Pons (tissue), 1 donor: ENCODE measurements at regions not wholly inside any gene's neighbourhood (a gene's known extent, or its start where the extent isn't known, plus 50 kb on each side); places are given as distances from the start of the nearest gene placed in this dataset.

Source experiments
- DNase-seq: peaks from one replicate; pipeline ENCODE4 v3.0.0-alpha.2; 2016; ENCODE audit warnings: low spot score

- DNase-seq = no peak
Observed at GRCh38 chr1:209509039-209509438, 74.5 kb upstream of the CAMK1G start.

GRCh38 chr1:209510063-209510462, 73.5 kb upstream of the CAMK1G start:
- DNase-seq = no peak

- DNase-seq = no peak
Observed at GRCh38 chr1:209511169-209511568, 72.3 kb upstream of the CAMK1G start.

- no peak for DNase-seq
Observed at GRCh38 chr1:209512821-209513220, 70.7 kb upstream of the CAMK1G start.

DNA sequence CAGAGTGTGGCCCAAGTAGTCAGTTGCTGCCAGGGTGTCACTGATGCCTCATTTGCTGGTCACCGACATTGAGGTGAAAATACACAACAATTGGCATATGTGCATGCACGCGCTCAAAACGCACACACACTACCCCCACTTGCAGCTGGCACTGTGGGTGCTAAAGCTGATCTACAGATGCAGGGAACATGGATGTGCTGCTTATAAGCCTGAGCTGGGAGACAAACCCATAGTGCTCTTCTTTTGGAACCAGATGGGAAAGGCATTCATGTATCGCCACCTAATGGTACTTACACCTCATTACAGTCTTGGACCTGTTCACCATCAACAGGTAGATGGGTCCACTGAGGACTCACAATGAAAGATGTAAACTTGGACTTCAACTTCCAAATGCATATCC, 70.3 kb upstream of the CAMK1G start:
- peak; percentile 22 for DNase-seq

- DNase-seq = no peak
Observed at GRCh38 chr1:209516771-209517680, 66.5 kb upstream of the CAMK1G start.

GRCh38 chr1:209517681-209518050, 65.8 kb upstream of the CAMK1G start:
- DNase-seq = no peak

GRCh38 chr1:209519786-209520185, 63.7 kb upstream of the CAMK1G start:
- no peak for DNase-seq

- DNase-seq = no peak
Observed at GRCh38 chr1:209522826-209523225, 60.7 kb upstream of the CAMK1G start.

DNA sequence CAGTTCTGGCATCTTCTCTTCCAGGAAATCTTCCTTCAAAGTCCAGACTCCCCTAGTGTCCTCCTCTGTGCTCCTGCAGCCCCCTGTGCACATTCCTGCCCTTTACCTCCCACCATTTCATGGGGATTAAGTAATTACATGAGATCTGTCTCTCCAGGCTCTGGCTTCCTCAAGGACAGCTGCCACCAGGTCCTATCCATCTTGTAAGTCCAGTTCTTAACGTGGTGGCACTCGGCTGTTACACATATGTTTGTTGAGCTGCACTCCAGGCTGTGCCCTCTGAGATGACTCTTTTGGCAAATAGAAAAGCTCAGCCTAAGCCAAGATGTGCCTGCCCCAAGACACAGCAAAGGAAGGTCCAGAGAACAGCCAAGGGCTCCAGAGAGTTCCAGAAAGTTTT, 57.4 kb upstream of the CAMK1G start:
- DNase-seq = no peak

GRCh38 chr1:209527372-209527771, 56.1 kb upstream of the CAMK1G start:
- no peak for DNase-seq

- DNase-seq = no peak
Observed at GRCh38 chr1:209527993-209528717, 55.4 kb upstream of the CAMK1G start.

- no peak for DNase-seq
Observed at GRCh38 chr1:209529233-209529632, 54.3 kb upstream of the CAMK1G start.

DNA sequence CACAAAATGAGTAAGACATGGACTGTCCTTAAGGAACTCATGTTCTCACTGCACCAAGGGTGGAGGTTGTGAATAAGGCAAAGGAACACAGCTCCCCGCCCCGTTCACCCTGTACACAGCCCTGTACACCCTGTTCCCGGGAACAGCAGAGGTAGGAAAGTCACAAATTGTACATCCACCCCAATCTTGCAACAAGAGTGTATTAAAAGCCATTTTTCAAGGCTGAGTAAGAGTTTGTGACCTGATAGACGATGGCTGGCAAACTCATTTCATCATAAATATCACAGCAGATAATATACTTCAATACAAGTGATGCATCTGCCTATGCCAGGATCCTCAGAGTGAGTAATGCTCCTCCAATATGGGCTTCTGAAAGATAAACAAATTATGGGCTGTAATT, 52.5 kb upstream of the CAMK1G start:
- no peak for DNase-seq

DNA sequence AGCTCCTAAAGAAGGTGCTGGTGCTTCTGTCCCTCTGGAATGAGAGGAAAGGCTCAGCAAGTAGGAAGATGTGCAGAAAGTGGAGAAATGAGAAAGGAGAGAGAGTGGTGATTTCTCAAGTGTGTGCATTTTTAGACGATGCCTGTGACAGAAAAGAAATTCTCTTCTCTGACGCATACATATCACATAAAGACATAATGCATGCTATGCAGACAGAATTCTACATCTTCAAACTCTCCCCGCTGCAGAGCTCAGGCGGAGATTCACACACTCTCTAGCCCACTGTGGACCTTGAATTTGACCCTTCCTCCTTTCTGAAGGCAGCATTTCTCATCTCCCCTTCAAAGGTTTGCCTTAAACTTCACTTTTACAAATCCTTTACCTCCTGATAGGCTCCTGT, 52.0 kb upstream of the CAMK1G start:
- no peak for DNase-seq
